Neuronal stem cell (in vitro differentiated cells): ENCODE measurements at regions not wholly inside any gene's neighbourhood (a gene's known extent, or its start where the extent isn't known, plus 50 kb on each side); places are given as distances from the start of the nearest gene placed in this dataset.

ENCODE experiments used
- DNase-seq: peaks from one replicate; pipeline ENCODE4 v3.0.0-alpha.2; 2013; ENCODE audit warnings: low spot score
- H2AFZ ChIP-seq: one replicate; pipeline ENCODE4 v1.6.1; 2013; ENCODE audit warnings: mild to moderate bottlenecking, low read length, inconsistent platforms
- H2AK5ac ChIP-seq: 2 replicates; pipeline ENCODE4 v1.6.1; 2013; ENCODE audit warnings: low read depth, mild to moderate bottlenecking, inconsistent platforms, low read length, moderate library complexity, mixed read lengths
- H2BK120ac ChIP-seq: 2 replicates; pipeline ENCODE4 v1.6.1; 2013; ENCODE audit warnings: low read depth, mild to moderate bottlenecking, inconsistent platforms, low read length, moderate library complexity, mixed read lengths
- H2BK12ac ChIP-seq: one replicate; pipeline ENCODE4 v1.6.1; 2013; ENCODE audit warnings: low read length, inconsistent platforms
- H2BK15ac ChIP-seq: 2 replicates; pipeline ENCODE4 v1.6.1; 2013; ENCODE audit warnings: mild to moderate bottlenecking, low read length, inconsistent platforms, mixed read lengths
- H2BK5ac ChIP-seq: one replicate; pipeline ENCODE4 v1.6.1; 2013; ENCODE audit warnings: inconsistent platforms, mild to moderate bottlenecking, low read length, moderate library complexity
- H3K14ac ChIP-seq: one replicate; pipeline ENCODE4 v1.6.1; 2013; ENCODE audit warnings: low read length, inconsistent platforms
- H3K18ac ChIP-seq: 2 replicates; pipeline ENCODE4 v1.6.1; 2013; ENCODE audit warnings: low read length, inconsistent platforms
- H3K23ac ChIP-seq: 2 replicates; pipeline ENCODE4 v1.6.1; 2013; ENCODE audit warnings: low read depth, mild to moderate bottlenecking, mixed read lengths, low read length, inconsistent platforms; ENCODE audit not compliant: poor library complexity
- H3K27ac ChIP-seq: replicated peaks from 3 replicates; pipeline ENCODE4 v1.5.1; 2013; ENCODE audit warnings: low read length, inconsistent platforms
- H3K27me3 ChIP-seq, 3 experiments: 2 replicates each; pipeline ENCODE4 v1.6.1; 2013; ENCODE audit warnings: low read length in 3 of 3, mild to moderate bottlenecking in 2 of 3, inconsistent platforms in 1 of 3, low read depth in 1 of 3, mixed read lengths in 1 of 3, moderate library complexity in 1 of 3; ENCODE audit not compliant: control insufficient read depth in 3 of 3, insufficient read depth in 3 of 3
- H3K36me3 ChIP-seq, 2 donors: replicated peaks in 1 of 2; 2 replicates each; pipeline ENCODE4 v1.6.1; 2013; ENCODE audit warnings: low read length in 2 of 2; ENCODE audit not compliant: control insufficient read depth in 2 of 2, insufficient read depth in 2 of 2
- H3K4ac ChIP-seq: 2 replicates; pipeline ENCODE4 v1.6.1; 2013; ENCODE audit warnings: inconsistent platforms, mild to moderate bottlenecking, low read length, moderate library complexity
- H3K4me1 ChIP-seq, 2 donors: 1 replicate in 1 of 2; 2 replicates in 1 of 2; pipeline ENCODE4 v1.6.1; 2013; ENCODE audit warnings: low read length in 2 of 2, low read depth in 1 of 2; ENCODE audit not compliant: control insufficient read depth in 2 of 2, insufficient read depth in 1 of 2
- H3K4me2 ChIP-seq: one replicate; pipeline ENCODE4 v1.6.1; 2013; ENCODE audit warnings: mild to moderate bottlenecking, low read length, inconsistent platforms; ENCODE audit not compliant: insufficient read depth, poor library complexity, severe bottlenecking
- H3K4me3 ChIP-seq, 2 donors: 2 replicates each; pipeline ENCODE4 v1.5.1; 2013; ENCODE audit warnings: low read length in 2 of 2, mild to moderate bottlenecking in 2 of 2, inconsistent platforms in 1 of 2, moderate library complexity in 1 of 2
- H3K79me1 ChIP-seq: one replicate; pipeline ENCODE4 v1.6.1; 2013; ENCODE audit warnings: low read depth, mild to moderate bottlenecking, inconsistent platforms, low read length, moderate library complexity
- H3K9ac ChIP-seq: one replicate; pipeline ENCODE4 v1.6.1; 2013; ENCODE audit warnings: mild to moderate bottlenecking, low read depth, low read length, inconsistent platforms; ENCODE audit not compliant: poor library complexity
- H3K9me3 ChIP-seq, 2 donors: replicated peaks in 1 of 2; 2 replicates each; pipeline versions ENCODE3 to v1.6.1; 2013; ENCODE audit warnings: low read length in 2 of 2, mild to moderate bottlenecking in 2 of 2, inconsistent platforms in 1 of 2, low read depth in 1 of 2, mixed read lengths in 1 of 2, moderate library complexity in 1 of 2; ENCODE audit not compliant: control insufficient read depth in 2 of 2, insufficient read depth in 1 of 2
- H4K8ac ChIP-seq: one replicate; pipeline ENCODE4 v1.6.1; 2013; ENCODE audit warnings: low read depth, mild to moderate bottlenecking, inconsistent platforms, low read length, moderate library complexity
- H4K91ac ChIP-seq: one replicate; pipeline ENCODE4 v1.6.1; 2013; ENCODE audit warnings: low read length, low read depth, mild to moderate bottlenecking, inconsistent platforms; ENCODE audit not compliant: poor library complexity
- WGBS, 2 donors: extraction: QIAGEN DNeasy Blood & Tissue Kit; methylation state at CpG; one replicate each; pipeline ENCODE4 v1.1.7; 2013; ENCODE audit warnings: missing lambda C conversion rate in 2 of 2, mixed read lengths in 1 of 2; ENCODE audit not compliant: insufficient read length in 2 of 2, insufficient replicate concordance in 1 of 2; ENCODE audit errors: extremely low coverage in 2 of 2; 5-methylcytosine and 5-hydroxymethylcytosine counted together

GRCh38 chr18:8972116-8972515 is 130.4 kb upstream of the NDUFV2 start:
- H2BK5ac ChIP-seq, result no peak overlapping the region
- no peak overlapping the region for H4K91ac ChIP-seq
- no peak for DNase-seq
- no peak overlapping the region for H2BK15ac ChIP-seq
- no peaks in the 10 kb centered on the region for H3K36me3 ChIP-seq
- H3K23ac ChIP-seq, result no peak overlapping the region
- H4K8ac ChIP-seq, result no peak overlapping the region
- no peak overlapping the region for H3K4me3 ChIP-seq
- no peaks in the 10 kb centered on the region for H3K4me1 ChIP-seq
- no peak overlapping the region for H2BK120ac ChIP-seq
- H3K18ac ChIP-seq, result no peak overlapping the region
- H3K27me3 ChIP-seq, result peaks cover 0 to 10% (median 0%) of the 10 kb centered on the region in 3 experiments
- H3K27ac ChIP-seq, result no peak overlapping the region
- no peaks in the 10 kb centered on the region for H3K79me1 ChIP-seq
- no peak overlapping the region for H3K9ac ChIP-seq
- H2AK5ac ChIP-seq, result no peak overlapping the region
- H3K14ac ChIP-seq, result no peak overlapping the region
- no peak overlapping the region for H3K4me2 ChIP-seq
- no peak overlapping the region for H2BK12ac ChIP-seq
- no peak overlapping the region for H2AFZ ChIP-seq
- no peak overlapping the region for H3K4ac ChIP-seq
- WGBS, 2 donors, result no CpG with 5 or more reads among the region's 7 CpGs
- H3K9me3 ChIP-seq, result peaks cover 7 to 11% of the 10 kb centered on the region in 2 donors

GRCh38 chr18:8974279-8974678 is 128.2 kb upstream of the NDUFV2 start:
- Histone ChIP-seq H3K4me1 (no peaks in the 10 kb centered on the region), H2BK5ac (no peak overlapping the region), H2BK12ac (no peak overlapping the region), H2AFZ (no peak overlapping the region), H2BK15ac (no peak overlapping the region), H3K4me2 (no peak overlapping the region), H3K9ac (no peak overlapping the region), H3K4me3 (no peak overlapping the region), H3K18ac (no peak overlapping the region), H3K14ac (no peak overlapping the region), H2AK5ac (no peak overlapping the region), H4K91ac (no peak overlapping the region), H3K79me1 (no peaks in the 10 kb centered on the region), H3K4ac (no peak overlapping the region), H3K9me3 (peaks cover 4 to 8% of the 10 kb centered on the region in 2 donors), H4K8ac (no peak overlapping the region), H2BK120ac (no peak overlapping the region), H3K27me3 (peaks cover 0 to 4% (median 0%) of the 10 kb centered on the region in 3 experiments), H3K23ac (no peak overlapping the region), H3K27ac (no peak overlapping the region), H3K36me3 (no peaks in the 10 kb centered on the region)
- no peak for DNase-seq
- WGBS, 2 donors, result no CpG with 5 or more reads among the region's 4 CpGs

DNA sequence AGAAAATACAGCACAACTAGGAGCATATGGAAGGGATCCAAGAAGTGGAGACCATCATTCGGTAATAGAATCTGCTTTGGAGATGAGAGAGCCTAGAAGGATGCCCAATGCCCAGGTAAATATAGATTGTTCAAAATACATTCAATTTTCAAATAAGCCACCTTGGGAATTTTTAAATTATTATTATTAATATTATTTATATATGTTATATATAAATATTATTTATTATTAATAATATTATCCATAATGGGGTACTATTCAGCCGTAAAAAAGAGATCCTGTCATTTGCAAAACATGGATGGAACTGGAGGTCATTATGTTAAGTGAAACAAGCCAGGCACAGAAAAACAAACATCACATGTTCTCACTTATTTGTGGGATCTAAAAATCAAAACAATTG is 127.8 kb upstream of the NDUFV2 start:
- Histone ChIP-seq H2BK12ac (no peak overlapping the region), H2AK5ac (no peak overlapping the region), H3K4me1 (no peaks in the 10 kb centered on the region), H3K14ac (no peak overlapping the region), H2BK120ac (no peak overlapping the region), H3K27ac (no peak overlapping the region), H4K91ac (no peak overlapping the region), H3K36me3 (no peaks in the 10 kb centered on the region), H2BK15ac (no peak overlapping the region), H2AFZ (no peak overlapping the region), H4K8ac (no peak overlapping the region), H2BK5ac (no peak overlapping the region), H3K18ac (no peak overlapping the region), H3K4me3 (no peak overlapping the region), H3K23ac (no peak overlapping the region), H3K9ac (no peak overlapping the region), H3K79me1 (no peaks in the 10 kb centered on the region), H3K9me3 (peaks cover 4 to 7% of the 10 kb centered on the region in 2 donors), H3K27me3 (peaks cover 0 to 4% (median 0%) of the 10 kb centered on the region in 3 experiments), H3K4me2 (no peak overlapping the region), H3K4ac (no peak overlapping the region)
- WGBS, 2 donors, result no CpG with 5 or more reads among the region's 2 CpGs
- DNase-seq, result no peak

DNA sequence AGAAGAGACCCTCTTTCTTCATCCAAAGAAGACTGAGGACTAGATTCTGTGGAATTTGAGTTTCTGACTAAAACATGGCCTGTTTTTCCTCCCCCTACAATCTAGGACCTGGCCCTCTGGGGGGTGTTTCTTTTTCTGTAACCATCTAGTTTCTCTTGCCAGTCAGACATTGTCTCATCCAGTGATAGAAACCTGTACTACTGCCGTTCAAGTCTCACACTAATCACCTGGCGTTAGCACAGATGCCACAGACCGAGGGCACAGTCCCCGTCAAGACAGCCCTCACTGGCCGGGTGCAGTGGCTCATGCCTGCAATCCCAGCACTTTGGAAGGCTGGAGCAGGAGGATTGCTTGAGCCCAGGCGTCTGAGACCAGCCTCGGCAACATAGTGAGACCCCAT is 126.9 kb upstream of the NDUFV2 start:
- WGBS, 2 donors, result no CpG with 5 or more reads among the region's 7 CpGs

More for the DNA sequence above, 126.9 kb upstream of the NDUFV2 start:
- no peak overlapping the region for H3K4me2 ChIP-seq
- no peak overlapping the region for H3K23ac ChIP-seq
- no peak overlapping the region for H2AFZ ChIP-seq
- no peak overlapping the region for H3K4ac ChIP-seq
- H3K4me1 ChIP-seq, result peaks cover 0 to 5% of the 10 kb centered on the region in 2 donors
- no peak overlapping the region for H2BK120ac ChIP-seq
- H3K4me3 ChIP-seq, result no peak overlapping the region
- no peak overlapping the region for H3K27ac ChIP-seq
- no peaks in the 10 kb centered on the region for H3K36me3 ChIP-seq
- no peak overlapping the region for H2BK5ac ChIP-seq
- no peak overlapping the region for H4K91ac ChIP-seq
- DNase-seq, result no peak
- peaks cover 0 to 4% (median 0%) of the 10 kb centered on the region in 3 experiments for H3K27me3 ChIP-seq
- H2AK5ac ChIP-seq, result no peak overlapping the region
- H3K14ac ChIP-seq, result no peak overlapping the region
- H2BK15ac ChIP-seq, result no peak overlapping the region
- H3K9ac ChIP-seq, result no peak overlapping the region
- no peaks in the 10 kb centered on the region for H3K79me1 ChIP-seq
- no peak overlapping the region for H3K18ac ChIP-seq
- no peak overlapping the region for H4K8ac ChIP-seq
- H3K9me3 ChIP-seq, result peaks cover 3 to 4% of the 10 kb centered on the region in 2 donors
- H2BK12ac ChIP-seq, result no peak overlapping the region
